ENCODE measurements at regions not wholly inside any gene's neighbourhood (a gene's known extent, or its start where the extent isn't known, plus 50 kb on each side); places are given as distances from the start of the nearest gene placed in this dataset.

DNA sequence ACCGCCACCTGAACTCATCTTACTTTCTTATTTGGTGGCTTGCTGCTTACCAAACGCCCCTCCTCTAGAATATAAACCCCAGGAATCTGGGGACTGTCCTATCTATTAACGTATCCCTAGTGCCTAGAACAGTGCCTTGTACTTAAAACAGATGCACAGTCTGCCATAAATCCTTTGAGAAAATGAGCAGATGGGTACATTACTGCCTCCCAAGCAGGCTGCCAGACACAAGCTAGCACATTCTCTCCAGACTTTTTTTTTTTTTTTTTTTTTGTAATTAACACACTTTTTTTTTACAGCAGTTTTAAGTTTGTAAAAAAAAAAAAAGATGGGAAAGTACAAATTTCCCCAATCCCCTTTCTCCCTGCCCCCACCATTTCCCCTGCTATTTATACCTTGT, 57.3 kb upstream of the RPL38 start:
- TF ChIP-seq POLR2AphosphoS5 (IDR thresholded peaks at IDR 0.05; ENCODE audit: borderline replicate concordance, low read depth, low read length): no peak
- TF ChIP-seq EZH2 (IDR thresholded peaks at IDR 0.05): no peak

Measured in SK-N-MC (cell line).